DND-41 (cell line): ENCODE measurements at regions not wholly inside any gene's neighbourhood (a gene's known extent, or its start where the extent isn't known, plus 50 kb on each side); places are given as distances from the start of the nearest gene placed in this dataset.

ENCODE experiments used
- ATAC-seq: fragments of 200-7000 bp; cut with Tn5 transposase; 3 replicates; pipeline ENCODE4 v1.9.1; 2021; ENCODE audit warnings: low read depth; ENCODE audit not compliant: insufficient read depth
- DNase-seq: peaks from one replicate; pipeline ENCODE4 v3.0.0-alpha.2; 2020
- H2AFZ ChIP-seq: 2 replicates; pipeline ENCODE4 v1.6.0; 2012; ENCODE audit warnings: low read depth, low read length
- H3K27ac ChIP-seq: 2 replicates; pipeline ENCODE4 v1.5.1; 2012; ENCODE audit warnings: low read length, inconsistent platforms
- H3K27me3 ChIP-seq: fragments of 200-600 bp; sonication (generic); 2 replicates; pipeline ENCODE4 v1.6.0; 2012; ENCODE audit warnings: low read length, mild to moderate bottlenecking, inconsistent platforms; ENCODE audit not compliant: insufficient read depth, poor library complexity
- H3K36me3 ChIP-seq: 2 replicates; pipeline ENCODE4 v1.5.1; 2012; ENCODE audit warnings: low read length, inconsistent platforms; ENCODE audit not compliant: insufficient read depth
- H3K4me1 ChIP-seq: 2 replicates; pipeline ENCODE4 v1.5.1; 2012; ENCODE audit warnings: mild to moderate bottlenecking, low read length; ENCODE audit not compliant: insufficient read depth
- H3K4me2 ChIP-seq: 2 replicates; pipeline ENCODE4 v1.6.0; 2012; ENCODE audit warnings: mild to moderate bottlenecking, moderate library complexity, low read length, inconsistent platforms; ENCODE audit not compliant: insufficient read depth
- H3K4me3 ChIP-seq, 2 experiments: fragments of 200-600 bp in 1 of 2; shearing (Covaris generic) in 1 of 2; 2 replicates each; pipeline ENCODE4 v1.5.1; 2012 to 2016; ENCODE audit warnings: inconsistent platforms in 2 of 2, low read length in 2 of 2, mild to moderate bottlenecking in 2 of 2, low read depth in 1 of 2, moderate library complexity in 1 of 2
- H3K79me2 ChIP-seq: 2 replicates; pipeline ENCODE4 v1.6.0; 2012; ENCODE audit warnings: low read length, inconsistent platforms; ENCODE audit not compliant: insufficient read depth
- H3K9ac ChIP-seq: 2 replicates; pipeline ENCODE4 v1.6.0; 2012; ENCODE audit warnings: low read depth, mild to moderate bottlenecking, inconsistent platforms, low read length, moderate library complexity
- H3K9me3 ChIP-seq: 2 replicates; pipeline ENCODE4 v1.5.1; 2012; ENCODE audit warnings: low read length, moderate library complexity, mild to moderate bottlenecking, inconsistent platforms; ENCODE audit not compliant: insufficient read depth, severe bottlenecking
- H4K20me1 ChIP-seq: 2 replicates; pipeline ENCODE4 v1.6.0; 2012; ENCODE audit warnings: low read length; ENCODE audit not compliant: insufficient read depth
- EZH2 ChIP-seq: IDR thresholded peaks from 3 replicates; pipeline ENCODE4 v1.6.1; 2012; ENCODE audit warnings: borderline replicate concordance, low read depth, mild to moderate bottlenecking, moderate library complexity, low read length, inconsistent platforms; ENCODE audit not compliant: severe bottlenecking
- TF ChIP-seq, protein P1 (sequence below): IDR thresholded peaks from 2 replicates; pipeline ENCODE4 v1.5.1; 2012; ENCODE audit warnings: borderline replicate concordance, low read length, moderate library complexity, mild to moderate bottlenecking; ENCODE audit not compliant: poor library complexity, severe bottlenecking; ENCODE audit errors: extremely low read depth

DNA sequence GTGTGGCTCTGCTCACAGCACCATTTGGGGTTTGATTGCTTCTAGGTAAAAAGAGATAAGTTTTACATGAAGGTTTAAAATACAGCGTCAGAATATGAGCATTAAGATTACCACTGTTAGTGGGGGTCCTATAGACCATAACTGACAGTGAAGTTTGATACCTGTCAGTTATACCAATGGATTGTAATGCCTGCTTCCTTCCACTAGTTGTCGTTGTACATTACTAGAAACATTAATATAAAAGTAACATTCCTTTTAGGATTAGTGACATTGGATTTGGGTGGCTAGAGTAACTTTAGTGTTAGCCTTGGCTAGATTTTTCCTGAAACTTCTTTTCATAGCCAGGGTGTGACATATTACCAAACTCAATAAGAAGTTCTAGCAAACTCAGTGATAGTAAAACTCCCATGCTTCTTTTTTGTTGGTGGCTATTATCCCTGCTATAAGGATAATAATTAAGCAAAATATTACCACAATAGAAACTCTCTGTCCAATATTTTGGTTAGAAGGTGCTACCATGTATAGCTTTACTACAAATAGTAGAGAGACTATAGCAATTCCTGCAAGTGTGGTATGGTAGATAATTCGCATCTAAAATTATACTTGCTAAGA lies 57.1 kb downstream of the FAM181B start:
- TF ChIP-seq EZH2: no peak
- TF ChIP-seq, protein P1, sequence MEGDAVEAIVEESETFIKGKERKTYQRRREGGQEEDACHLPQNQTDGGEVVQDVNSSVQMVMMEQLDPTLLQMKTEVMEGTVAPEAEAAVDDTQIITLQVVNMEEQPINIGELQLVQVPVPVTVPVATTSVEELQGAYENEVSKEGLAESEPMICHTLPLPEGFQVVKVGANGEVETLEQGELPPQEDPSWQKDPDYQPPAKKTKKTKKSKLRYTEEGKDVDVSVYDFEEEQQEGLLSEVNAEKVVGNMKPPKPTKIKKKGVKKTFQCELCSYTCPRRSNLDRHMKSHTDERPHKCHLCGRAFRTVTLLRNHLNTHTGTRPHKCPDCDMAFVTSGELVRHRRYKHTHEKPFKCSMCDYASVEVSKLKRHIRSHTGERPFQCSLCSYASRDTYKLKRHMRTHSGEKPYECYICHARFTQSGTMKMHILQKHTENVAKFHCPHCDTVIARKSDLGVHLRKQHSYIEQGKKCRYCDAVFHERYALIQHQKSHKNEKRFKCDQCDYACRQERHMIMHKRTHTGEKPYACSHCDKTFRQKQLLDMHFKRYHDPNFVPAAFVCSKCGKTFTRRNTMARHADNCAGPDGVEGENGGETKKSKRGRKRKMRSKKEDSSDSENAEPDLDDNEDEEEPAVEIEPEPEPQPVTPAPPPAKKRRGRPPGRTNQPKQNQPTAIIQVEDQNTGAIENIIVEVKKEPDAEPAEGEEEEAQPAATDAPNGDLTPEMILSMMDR: peak; percentile 49
- Histone ChIP-seq H4K20me1 (no peaks in the 10 kb centered on the region), H3K4me3 (no peak overlapping the region), H3K4me1 (no peaks in the 10 kb centered on the region), H3K27ac (no peak overlapping the region), H3K36me3 (no peaks in the 10 kb centered on the region), H3K9ac (no peak overlapping the region), H2AFZ (no peak overlapping the region), H3K4me2 (no peak overlapping the region), H3K79me2 (no peaks in the 10 kb centered on the region), H3K27me3 (no peaks in the 10 kb centered on the region), H3K9me3 (no peaks in the 10 kb centered on the region)
- DNase-seq (no peak), ATAC-seq (no peak)

- H3K4me3 ChIP-seq: no peak overlapping the region
- no peaks in the 10 kb centered on the region for H3K79me2 ChIP-seq
- ATAC-seq: no peak
- H3K4me1 ChIP-seq: no peaks in the 10 kb centered on the region
- TF ChIP-seq, protein P1: no peak
- no peak for TF ChIP-seq EZH2
- no peaks in the 10 kb centered on the region for H3K36me3 ChIP-seq
- no peaks in the 10 kb centered on the region for H4K20me1 ChIP-seq
- no peak overlapping the region for H2AFZ ChIP-seq
- DNase-seq: no peak
- H3K27me3 ChIP-seq: no peaks in the 10 kb centered on the region
- no peak overlapping the region for H3K4me2 ChIP-seq
- H3K27ac ChIP-seq: no peak overlapping the region
- no peak overlapping the region for H3K9ac ChIP-seq
- H3K9me3 ChIP-seq: no peaks in the 10 kb centered on the region
Observed at GRCh38 chr11:82675838-82676237, 57.8 kb downstream of the FAM181B start.

- ATAC-seq (no peak), DNase-seq (no peak)
- no peak overlapping the region for H2AFZ ChIP-seq
- no peak overlapping the region for H3K4me3 ChIP-seq
- TF ChIP-seq EZH2: no peak
- no peaks in the 10 kb centered on the region for H3K79me2 ChIP-seq
- H3K9ac ChIP-seq: no peak overlapping the region
- H3K36me3 ChIP-seq: no peaks in the 10 kb centered on the region
- no peaks in the 10 kb centered on the region for H3K27me3 ChIP-seq
- no peaks in the 10 kb centered on the region for H3K4me1 ChIP-seq
- no peaks in the 10 kb centered on the region for H3K9me3 ChIP-seq
- H3K4me2 ChIP-seq: no peak overlapping the region
- H3K27ac ChIP-seq: no peak overlapping the region
- H4K20me1 ChIP-seq: no peaks in the 10 kb centered on the region
Observed at GRCh38 chr11:82673631-82674030, 60.0 kb downstream of the FAM181B start.

- H3K79me2 ChIP-seq: no peaks in the 10 kb centered on the region
- H3K27me3 ChIP-seq: no peaks in the 10 kb centered on the region
- ATAC-seq (no peak), DNase-seq (no peak)
- no peak for TF ChIP-seq EZH2
- H3K9me3 ChIP-seq: no peaks in the 10 kb centered on the region
- no peak overlapping the region for H3K27ac ChIP-seq
- H3K36me3 ChIP-seq: no peaks in the 10 kb centered on the region
- H3K4me3 ChIP-seq: no peak overlapping the region
- H4K20me1 ChIP-seq: no peaks in the 10 kb centered on the region
- H2AFZ ChIP-seq: no peak overlapping the region
- no peak overlapping the region for H3K9ac ChIP-seq
- no peak overlapping the region for H3K4me2 ChIP-seq
- no peaks in the 10 kb centered on the region for H3K4me1 ChIP-seq
Observed at GRCh38 chr11:82671451-82671850, 62.2 kb downstream of the FAM181B start.
